ENCODE measurements at regions not wholly inside any gene's neighbourhood (a gene's known extent, or its start where the extent isn't known, plus 50 kb on each side); places are given as distances from the start of the nearest gene placed in this dataset.

- no peak for DNase-seq (ENCODE audit: low spot score)
- in situ Hi-C loops (cut with HindIII; ENCODE audit: extremely low pct_ligation_motif_present, low pct_unique_long_range_greater_than_20kb) (no loop called here), intact Hi-C loops (cut with micrococcal nuclease; ENCODE audit: unreplicated experiment) (no loop called here)
- FAIRE-seq: no peak
- Histone ChIP-seq H3K4me1 (ENCODE audit: insufficient read depth, low read length) (no peaks in the 10 kb centered on the region), H3K9me3 (ENCODE audit: low read length) (peaks cover 7% of the 10 kb centered on the region; the same call in 1 of the 2 replicates), H3K4me2 (ENCODE audit: low read depth, low read length) (no peak overlapping the region), H3K27ac (ENCODE audit: extremely low read length, insufficient read depth, low read length) (no peak overlapping the region), H3K79me2 (ENCODE audit: insufficient read depth, low read length) (no peaks in the 10 kb centered on the region), H4K20me1 (ENCODE audit: insufficient read depth, low read length) (no peaks in the 10 kb centered on the region), H3K9ac (ENCODE audit: insufficient read depth, low read depth, low read length) (no peak overlapping the region), H3K27me3 (ENCODE audit: control insufficient read depth in 1 of 2, insufficient read depth in 2 of 2, low read length in 2 of 2) (no peaks in the 10 kb centered on the region), H2AFZ (ENCODE audit: low read length) (no peak overlapping the region), H3K36me3 (replicated peaks in 1 of 2; ENCODE audit: control insufficient read depth in 1 of 2, insufficient read depth in 2 of 2, low read length in 2 of 2) (no peaks in the 10 kb centered on the region), H3K4me3 (replicated peaks in 1 of 3; ENCODE audit: insufficient read depth in 1 of 3, low read depth in 2 of 3, low read length in 3 of 3) (no peak overlapping the region)
- ATAC-seq: no peak
- CTCF ChIA-PET (ENCODE audit: low intra/inter-chr PET ratio, low total read pairs): no interaction called here
- no TSS peak for BruUV-seq (replicated peaks)
- 0% methylated on average over 2 of the region's 2 CpGs for WGBS (ENCODE audit: low lambda C conversion rate)
- POLR2A ChIA-PET: no interaction called here
- TF ChIP-seq KDM1A (CRISPR knock-in tag; IDR thresholded peaks at IDR 0.05) (no peak), REXO4 (CRISPR knock-in tag; IDR thresholded peaks at IDR 0.05; ENCODE audit: borderline replicate concordance) (no peak), ZNF282 (IDR thresholded peaks at IDR 0.05; ENCODE audit: partially characterized antibody) (no peak), SMAD9 (CRISPR knock-in tag; IDR thresholded peaks at IDR 0.05) (no peak), AHDC1 (CRISPR knock-in tag; IDR thresholded peaks at IDR 0.05; ENCODE audit: borderline replicate concordance) (no peak), ATAD3A (CRISPR knock-in tag; IDR thresholded peaks at IDR 0.05) (no peak), ZNF335 (CRISPR knock-in tag; IDR thresholded peaks at IDR 0.05) (no peak), MBNL3 (CRISPR knock-in tag; conservative IDR thresholded peaks at IDR 0.05) (no peak), ATF2 (CRISPR knock-in tag; IDR thresholded peaks at IDR 0.05) (no peak), HNF4G (IDR thresholded peaks at IDR 0.05; ENCODE audit: borderline replicate concordance, low read depth, low read length) (no peak), HNF4G (CRISPR knock-in tag; IDR thresholded peaks at IDR 0.05; ENCODE audit: borderline replicate concordance, low read depth) (no peak), THRA (CRISPR knock-in tag; IDR thresholded peaks at IDR 0.05; ENCODE audit: borderline replicate concordance) (no peak), GFI1 (CRISPR knock-in tag; IDR thresholded peaks at IDR 0.05; ENCODE audit: borderline replicate concordance) (no peak), ZNF160 (CRISPR knock-in tag; IDR thresholded peaks at IDR 0.05) (no peak)
Measured at GRCh38 chr5:158100373-158100888, 241.5 kb upstream of the CLINT1 start.
